ENCODE measurements at regions not wholly inside any gene's neighbourhood (a gene's known extent, or its start where the extent isn't known, plus 50 kb on each side); places are given as distances from the start of the nearest gene placed in this dataset.

DNA sequence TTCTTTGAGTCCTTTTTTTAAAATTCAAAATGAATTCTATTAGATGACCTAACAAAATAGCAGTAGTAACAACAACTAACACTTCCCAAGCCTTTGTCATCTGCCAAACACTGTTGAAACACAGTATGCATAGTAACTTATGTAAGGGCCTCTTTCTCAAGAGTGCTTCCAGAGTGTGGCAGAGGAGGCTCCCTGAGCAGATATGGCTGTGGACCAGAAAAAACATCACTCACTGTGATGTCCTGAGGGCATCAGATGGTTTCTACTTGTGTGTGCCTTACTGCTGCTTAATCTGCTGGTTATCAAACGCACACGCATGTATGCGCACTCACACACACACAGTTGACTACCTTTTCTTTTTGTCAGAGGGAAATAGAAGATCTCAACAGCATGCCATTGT is 110.8 kb downstream of the DLEU7 start:
- Histone ChIP-seq H3K79me1 (ENCODE audit: low read depth in 1 of 2, low read length in 2 of 2) (no peaks in the 10 kb centered on the region), H4K5ac (ENCODE audit: low read depth, low read length) (no peak overlapping the region), H4K91ac (ENCODE audit: insufficient read depth, low read depth, low read length) (no peak overlapping the region), H2AK9ac (replicated peaks; ENCODE audit: low read depth, low read length, poor library complexity) (no peak overlapping the region), H2BK120ac (ENCODE audit: low read depth, low read length) (no peak overlapping the region), H2BK20ac (ENCODE audit: low read depth, low read length) (no peak overlapping the region), H3K9ac (ENCODE audit: low read depth, low read length) (no peak overlapping the region), H3K4me2 (ENCODE audit: low read depth, low read length) (no peak overlapping the region), H3K4ac (ENCODE audit: low read depth, low read length) (no peak overlapping the region), H3K4me1 (ENCODE audit: control insufficient read depth, insufficient read depth, low read length) (no peaks in the 10 kb centered on the region; the same call in 1 of the 2 replicates), H2BK5ac (ENCODE audit: low read depth, low read length, poor library complexity, severe bottlenecking) (no peak overlapping the region), H3K14ac (replicated peaks; ENCODE audit: low read depth, low read length) (no peak overlapping the region), H4K8ac (ENCODE audit: low read depth in 2 of 2, low read length in 2 of 2) (no peak overlapping the region), H2BK15ac (ENCODE audit: low read depth, low read length) (no peak overlapping the region), H2AK5ac (ENCODE audit: low read depth, low read length) (no peak overlapping the region), H3K56ac (ENCODE audit: extremely low read depth, insufficient read depth, low read length) (no peak overlapping the region), H3K4me3 (ENCODE audit: insufficient read depth, low read depth, low read length) (no peak overlapping the region), H3K9me3 (ENCODE audit: control insufficient read depth, insufficient read depth, low read length) (0 out of 2 replicates have a peak, but pooled peaks cover 2% of the 10 kb centered on the region), H2AFZ (replicated peaks; ENCODE audit: low read length, poor library complexity) (no peak overlapping the region), H3K9me1 (ENCODE audit: insufficient read depth, low read length) (no peaks in the 10 kb centered on the region), H3K23ac (ENCODE audit: low read depth, low read length) (no peak overlapping the region), H3K27ac (ENCODE audit: insufficient read depth, low read length) (no peak overlapping the region), H3K36me3 (ENCODE audit: control insufficient read depth, insufficient read depth, low read length) (no peaks in the 10 kb centered on the region), H4K20me1 (ENCODE audit: insufficient read depth, low read length) (no peaks in the 10 kb centered on the region), H3K27me3 (ENCODE audit: control insufficient read depth, insufficient read depth, low read length) (peaks cover 4% of the 10 kb centered on the region), H3K18ac (ENCODE audit: low read depth, low read length) (no peak overlapping the region)
- no peak for TF ChIP-seq CEBPB (IDR thresholded peaks at IDR 0.05; ENCODE audit: low read depth, low read length)
- TF ChIP-seq, protein P1, sequence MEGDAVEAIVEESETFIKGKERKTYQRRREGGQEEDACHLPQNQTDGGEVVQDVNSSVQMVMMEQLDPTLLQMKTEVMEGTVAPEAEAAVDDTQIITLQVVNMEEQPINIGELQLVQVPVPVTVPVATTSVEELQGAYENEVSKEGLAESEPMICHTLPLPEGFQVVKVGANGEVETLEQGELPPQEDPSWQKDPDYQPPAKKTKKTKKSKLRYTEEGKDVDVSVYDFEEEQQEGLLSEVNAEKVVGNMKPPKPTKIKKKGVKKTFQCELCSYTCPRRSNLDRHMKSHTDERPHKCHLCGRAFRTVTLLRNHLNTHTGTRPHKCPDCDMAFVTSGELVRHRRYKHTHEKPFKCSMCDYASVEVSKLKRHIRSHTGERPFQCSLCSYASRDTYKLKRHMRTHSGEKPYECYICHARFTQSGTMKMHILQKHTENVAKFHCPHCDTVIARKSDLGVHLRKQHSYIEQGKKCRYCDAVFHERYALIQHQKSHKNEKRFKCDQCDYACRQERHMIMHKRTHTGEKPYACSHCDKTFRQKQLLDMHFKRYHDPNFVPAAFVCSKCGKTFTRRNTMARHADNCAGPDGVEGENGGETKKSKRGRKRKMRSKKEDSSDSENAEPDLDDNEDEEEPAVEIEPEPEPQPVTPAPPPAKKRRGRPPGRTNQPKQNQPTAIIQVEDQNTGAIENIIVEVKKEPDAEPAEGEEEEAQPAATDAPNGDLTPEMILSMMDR (conservative IDR thresholded peaks at IDR 0.05; ENCODE audit: low read depth, low read length): no peak
- TF ChIP-seq RFX5 (IDR thresholded peaks at IDR 0.05; ENCODE audit: low read depth, low read length): no peak
- TF ChIP-seq BHLHE40 (IDR thresholded peaks at IDR 0.05; ENCODE audit: low read depth, low read length): no peak
- TF ChIP-seq, protein P2, sequence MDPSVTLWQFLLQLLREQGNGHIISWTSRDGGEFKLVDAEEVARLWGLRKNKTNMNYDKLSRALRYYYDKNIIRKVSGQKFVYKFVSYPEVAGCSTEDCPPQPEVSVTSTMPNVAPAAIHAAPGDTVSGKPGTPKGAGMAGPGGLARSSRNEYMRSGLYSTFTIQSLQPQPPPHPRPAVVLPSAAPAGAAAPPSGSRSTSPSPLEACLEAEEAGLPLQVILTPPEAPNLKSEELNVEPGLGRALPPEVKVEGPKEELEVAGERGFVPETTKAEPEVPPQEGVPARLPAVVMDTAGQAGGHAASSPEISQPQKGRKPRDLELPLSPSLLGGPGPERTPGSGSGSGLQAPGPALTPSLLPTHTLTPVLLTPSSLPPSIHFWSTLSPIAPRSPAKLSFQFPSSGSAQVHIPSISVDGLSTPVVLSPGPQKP (IDR thresholded peaks at IDR 0.05; ENCODE audit: borderline replicate concordance, low read depth, low read length): no peak
- no peak for TF ChIP-seq RAD21 (IDR thresholded peaks at IDR 0.05; ENCODE audit: low read length)
- no peak for TF ChIP-seq RCOR1 (IDR thresholded peaks at IDR 0.05; ENCODE audit: insufficient replicate concordance, low read length)
- no peak for TF ChIP-seq NFE2L2 (IDR thresholded peaks at IDR 0.05; ENCODE audit: low read depth, low read length)
- no peak for TF ChIP-seq CHD1 (IDR thresholded peaks at IDR 0.05; ENCODE audit: low read depth, low read length)
- TF ChIP-seq SMC3 (IDR thresholded peaks at IDR 0.05; ENCODE audit: low read depth, low read length): no peak
- TF ChIP-seq POLR2A (IDR thresholded peaks at IDR 0.05; ENCODE audit: low read depth, low read length): no peak
- TF ChIP-seq, protein P3, sequence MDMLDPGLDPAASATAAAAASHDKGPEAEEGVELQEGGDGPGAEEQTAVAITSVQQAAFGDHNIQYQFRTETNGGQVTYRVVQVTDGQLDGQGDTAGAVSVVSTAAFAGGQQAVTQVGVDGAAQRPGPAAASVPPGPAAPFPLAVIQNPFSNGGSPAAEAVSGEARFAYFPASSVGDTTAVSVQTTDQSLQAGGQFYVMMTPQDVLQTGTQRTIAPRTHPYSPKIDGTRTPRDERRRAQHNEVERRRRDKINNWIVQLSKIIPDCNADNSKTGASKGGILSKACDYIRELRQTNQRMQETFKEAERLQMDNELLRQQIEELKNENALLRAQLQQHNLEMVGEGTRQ (IDR thresholded peaks at IDR 0.05; ENCODE audit: low read depth, low read length): no peak
- TF ChIP-seq MAFK (IDR thresholded peaks at IDR 0.05; ENCODE audit: low read depth, low read length): no peak
- TF ChIP-seq MXI1 (IDR thresholded peaks at IDR 0.05; ENCODE audit: borderline replicate concordance, low read depth, low read length): no peak
- no peak for TF ChIP-seq FOS (IDR thresholded peaks at IDR 0.05; ENCODE audit: low read depth, low read length)
- TF ChIP-seq MAZ (IDR thresholded peaks at IDR 0.05; ENCODE audit: borderline replicate concordance, low read depth, low read length): no peak
- ATAC-seq (ENCODE audit: low read depth) (no peak; the same call in 1 of the 2 replicates), DNase-seq (peak; percentile 19)
- in situ Hi-C loops (cut with MboI; ENCODE audit: low sequenced_read_pairs) (no loop called here), intact Hi-C loops (cut with micrococcal nuclease) (no loop called here), dilution Hi-C loops (cut with HindIII; ENCODE audit: low sequenced_read_pairs, unreplicated experiment) (no loop called here)
- CTCF ChIA-PET: no interaction called here
- POLR2A ChIA-PET (ENCODE audit: unreplicated experiment): no interaction called here
- WGBS, 2 experiments (ENCODE audit: extremely low coverage in 2 of 2, insufficient read length in 1 of 2): no CpG with 5 or more reads among the region's 3 CpGs
- BruUV-seq (replicated peaks): no TSS peak
